Sigmoid colon (tissue), 6 donors: ENCODE measurements at regions not wholly inside any gene's neighbourhood (a gene's known extent, or its start where the extent isn't known, plus 50 kb on each side); places are given as distances from the start of the nearest gene placed in this dataset.

ENCODE experiments used
- DNase-seq: peaks from one replicate; pipeline ENCODE4 v3.0.0-alpha.2; 2019
- H3K27ac ChIP-seq, 4 donors: fragments of 200-600 bp; sonication (generic); one replicate each; pipeline ENCODE4 v1.5.1; 2016 to 2019; ENCODE audit warnings: mild to moderate bottlenecking in 1 of 4
- H3K27me3 ChIP-seq, 3 donors: fragments of 200-600 bp; sonication (generic); one replicate each; pipeline ENCODE4 v1.5.1; 2019; ENCODE audit warnings: mild to moderate bottlenecking in 1 of 3
- H3K36me3 ChIP-seq, 4 donors: fragments of 200-600 bp; sonication (generic); one replicate each; pipeline ENCODE4 v1.5.1; 2016 to 2019
- H3K4me1 ChIP-seq, 4 donors: fragments of 200-600 bp; sonication (generic); one replicate each; pipeline ENCODE4 v1.5.1; 2017 to 2019
- H3K4me3 ChIP-seq, 4 donors: fragments of 200-600 bp; sonication (generic); one replicate each; pipeline ENCODE4 v1.5.1; 2017 to 2019; ENCODE audit warnings: mild to moderate bottlenecking in 2 of 4, moderate library complexity in 1 of 4
- H3K9me3 ChIP-seq, 4 donors: fragments of 200-600 bp in 3 of 4; sonication (generic) in 3 of 4; one replicate each; pipeline versions ENCODE4 v1.5.1 to v1.6.1; 2013 to 2019
- EP300 ChIP-seq, 4 donors: sonication (generic); formaldehyde crosslinking; IDR thresholded peaks; one replicate each; pipeline ENCODE4 v1.6.1; 2017; ENCODE audit warnings: antibody characterized with exemption in 4 of 4
- POLR2A ChIP-seq, 2 donors: fragments of 450-650 bp; IDR thresholded peaks; one replicate each; pipeline ENCODE4 v1.6.1; 2016; ENCODE audit warnings: antibody characterized with exemption in 2 of 2, mild to moderate bottlenecking in 2 of 2, moderate library complexity in 2 of 2
- POLR2AphosphoS5 ChIP-seq, 4 donors: sonication (generic); formaldehyde crosslinking; IDR thresholded peaks; one replicate each; pipeline ENCODE4 v1.6.1; 2017; ENCODE audit warnings: antibody characterized with exemption in 4 of 4
- WGBS, 2 donors: extraction: QIAGEN DNeasy Blood & Tissue Kit; methylation state at CpG; one replicate each; pipeline ENCODE4 v1.1.7; 2013; 5-methylcytosine and 5-hydroxymethylcytosine counted together
- intact Hi-C: fragments of 100-400 bp; cut with DNase I; formaldehyde crosslinking; loops from one replicate; pipeline ENCODE4 v1.15.1; 2023
- TF ChIP-seq, protein P1 (sequence below), 4 experiments: fragments of 450-650 bp in 3 of 4; fragments of 200-600 bp in 1 of 4; IDR thresholded peaks; one replicate each; pipeline ENCODE4 v1.5.1; 2016 to 2019; ENCODE audit warnings: antibody characterized with exemption in 4 of 4, mild to moderate bottlenecking in 3 of 4, moderate library complexity in 2 of 4
- donor health status: healthy with polysubstance abuse.
- donor health status: healthy.

DNA sequence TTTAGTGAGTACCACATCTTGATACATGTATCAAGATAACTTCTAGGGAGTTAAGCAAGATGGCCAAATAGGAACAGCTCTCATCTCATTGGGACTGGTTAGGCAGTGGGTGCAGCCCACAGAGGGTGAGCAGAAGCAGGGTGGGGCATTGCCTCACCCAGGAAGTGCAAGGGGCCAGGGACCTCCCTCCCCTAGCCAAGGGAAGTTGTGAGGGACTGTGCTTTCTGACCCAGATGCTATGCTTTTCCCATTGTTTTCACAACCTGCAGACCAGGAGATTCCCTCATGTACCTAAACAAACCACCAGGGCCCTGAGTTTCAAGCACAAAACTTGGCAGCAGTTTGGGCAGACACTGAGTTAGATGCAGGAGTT is 665.0 kb upstream of the CBLB start:
- Histone ChIP-seq H3K9me3 (no peaks in the 10 kb centered on the region), H3K27me3 (no peaks in the 10 kb centered on the region), H3K36me3 (no peaks in the 10 kb centered on the region), H3K4me1 (no peaks in the 10 kb centered on the region), H3K4me3 (no peak overlapping the region), H3K27ac (peak overlapping the region in 1 of 4 donors; percentile 37)
- intact Hi-C loops = no loop called here
- TF ChIP-seq, protein P1, sequence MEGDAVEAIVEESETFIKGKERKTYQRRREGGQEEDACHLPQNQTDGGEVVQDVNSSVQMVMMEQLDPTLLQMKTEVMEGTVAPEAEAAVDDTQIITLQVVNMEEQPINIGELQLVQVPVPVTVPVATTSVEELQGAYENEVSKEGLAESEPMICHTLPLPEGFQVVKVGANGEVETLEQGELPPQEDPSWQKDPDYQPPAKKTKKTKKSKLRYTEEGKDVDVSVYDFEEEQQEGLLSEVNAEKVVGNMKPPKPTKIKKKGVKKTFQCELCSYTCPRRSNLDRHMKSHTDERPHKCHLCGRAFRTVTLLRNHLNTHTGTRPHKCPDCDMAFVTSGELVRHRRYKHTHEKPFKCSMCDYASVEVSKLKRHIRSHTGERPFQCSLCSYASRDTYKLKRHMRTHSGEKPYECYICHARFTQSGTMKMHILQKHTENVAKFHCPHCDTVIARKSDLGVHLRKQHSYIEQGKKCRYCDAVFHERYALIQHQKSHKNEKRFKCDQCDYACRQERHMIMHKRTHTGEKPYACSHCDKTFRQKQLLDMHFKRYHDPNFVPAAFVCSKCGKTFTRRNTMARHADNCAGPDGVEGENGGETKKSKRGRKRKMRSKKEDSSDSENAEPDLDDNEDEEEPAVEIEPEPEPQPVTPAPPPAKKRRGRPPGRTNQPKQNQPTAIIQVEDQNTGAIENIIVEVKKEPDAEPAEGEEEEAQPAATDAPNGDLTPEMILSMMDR (IDR thresholded peaks at IDR 0.05) = no peak
- TF ChIP-seq POLR2AphosphoS5 (IDR thresholded peaks at IDR 0.05) (no peak), POLR2A (IDR thresholded peaks at IDR 0.05) (no peak), EP300 (IDR thresholded peaks at IDR 0.05) (no peak)
- no peak for DNase-seq

DNA sequence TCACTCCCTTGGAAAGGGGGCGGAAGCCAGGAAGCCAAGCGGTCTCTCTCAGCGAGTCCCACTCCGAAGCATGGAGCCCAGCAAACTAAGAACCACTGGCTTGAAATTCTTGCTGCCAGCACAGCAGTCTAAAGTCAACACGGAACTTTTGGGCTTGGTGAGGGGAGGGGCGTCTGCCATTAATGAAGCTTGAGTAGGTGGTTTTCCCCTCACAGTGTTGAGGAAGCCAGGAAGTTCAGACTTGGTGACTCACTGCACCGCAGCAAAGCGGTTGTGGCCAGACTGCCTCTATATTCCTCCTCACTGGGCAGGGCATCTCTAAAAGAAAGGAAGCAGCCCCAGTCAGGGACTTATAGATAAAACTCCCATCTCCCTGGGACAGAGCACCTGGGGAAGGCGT is 665.4 kb upstream of the CBLB start:
- H3K27me3 ChIP-seq = no peaks in the 10 kb centered on the region
- 84% methylated on average over 9 of the region's 9 CpGs for WGBS, 2 donors
- no peaks in the 10 kb centered on the region for H3K4me1 ChIP-seq
- intact Hi-C loops = no loop called here
- DNase-seq = no peak
- no peak overlapping the region for H3K27ac ChIP-seq
- TF ChIP-seq EP300 (IDR thresholded peaks at IDR 0.05) (no peak), POLR2A (IDR thresholded peaks at IDR 0.05) (no peak), POLR2AphosphoS5 (IDR thresholded peaks at IDR 0.05) (no peak)
- TF ChIP-seq, protein P1 (IDR thresholded peaks at IDR 0.05) = no peak
- no peak overlapping the region for H3K4me3 ChIP-seq
- no peaks in the 10 kb centered on the region for H3K9me3 ChIP-seq
- H3K36me3 ChIP-seq = no peaks in the 10 kb centered on the region

DNA sequence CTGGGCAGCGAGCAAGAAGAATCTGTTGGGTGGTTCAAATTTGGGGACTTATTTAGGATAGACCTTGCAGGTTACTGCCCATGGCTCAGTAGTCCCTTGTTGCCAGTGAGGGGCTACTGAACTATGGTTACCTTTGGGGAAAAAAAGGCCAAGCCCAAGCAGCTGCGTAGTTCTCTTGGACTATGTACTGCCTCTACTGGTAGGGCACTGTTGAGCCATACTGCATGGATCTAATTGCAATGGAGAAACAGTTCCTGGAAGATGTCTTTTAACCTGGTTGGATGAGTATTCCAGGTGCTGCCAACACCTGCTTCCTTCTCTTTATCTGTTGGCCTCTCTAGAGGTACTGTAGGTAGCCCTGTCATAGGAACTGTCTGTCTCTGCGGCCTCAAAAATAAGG is 671.9 kb upstream of the CBLB start:
- TF ChIP-seq POLR2AphosphoS5 (IDR thresholded peaks at IDR 0.05) (no peak), POLR2A (IDR thresholded peaks at IDR 0.05) (no peak), EP300 (IDR thresholded peaks at IDR 0.05) (no peak)
- no peaks in the 10 kb centered on the region for H3K36me3 ChIP-seq
- H3K4me1 ChIP-seq = no peaks in the 10 kb centered on the region
- H3K27ac ChIP-seq = no peak overlapping the region
- WGBS, 2 donors = 92 to 96% methylated on average over 3 of the region's 3 CpGs
- DNase-seq = no peak
- no peaks in the 10 kb centered on the region for H3K9me3 ChIP-seq
- H3K4me3 ChIP-seq = no peak overlapping the region
- H3K27me3 ChIP-seq = no peaks in the 10 kb centered on the region
- intact Hi-C loops = no loop called here

DNA sequence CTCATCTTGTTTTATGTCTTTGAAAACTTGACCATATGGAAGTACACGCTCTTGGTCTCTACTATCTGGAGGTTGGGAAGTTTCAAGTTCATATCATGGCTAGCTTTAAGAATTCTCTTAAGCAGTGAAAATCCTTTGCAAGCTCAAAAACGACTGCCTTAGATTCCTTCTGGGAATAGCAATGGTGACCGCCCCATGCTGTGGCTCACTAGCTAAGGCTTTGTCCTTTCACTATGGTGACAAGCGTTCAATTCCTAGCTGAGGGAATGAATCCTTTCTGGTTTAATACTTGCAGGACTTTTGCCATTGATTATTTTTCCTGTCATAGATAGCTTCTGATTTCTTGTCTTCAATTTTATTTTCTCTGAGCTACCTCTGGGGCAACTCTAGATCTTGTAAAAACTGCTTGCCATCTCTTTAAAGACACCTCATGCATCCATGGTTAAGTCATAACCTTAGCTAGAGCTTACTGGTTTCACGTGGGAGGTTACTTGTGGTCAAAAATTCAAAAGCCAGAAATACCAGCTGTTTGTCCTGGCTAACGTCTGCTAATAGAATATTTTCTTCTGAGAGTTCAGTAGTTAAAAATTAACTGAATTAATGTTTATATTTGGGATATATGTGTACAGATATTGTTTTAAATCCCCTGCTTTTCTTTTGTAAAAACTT is 673.4 kb upstream of the CBLB start:
- peaks cover 0 to 1% (median 0%) of the 10 kb centered on the region in 4 donors for H3K9me3 ChIP-seq
- DNase-seq = no peak
- no peak overlapping the region for H3K27ac ChIP-seq
- intact Hi-C loops = no loop called here
- no peaks in the 10 kb centered on the region for H3K27me3 ChIP-seq
- TF ChIP-seq POLR2AphosphoS5 (IDR thresholded peaks at IDR 0.05) (no peak), EP300 (IDR thresholded peaks at IDR 0.05) (no peak), POLR2A (IDR thresholded peaks at IDR 0.05) (no peak)
- TF ChIP-seq, protein P1 (IDR thresholded peaks at IDR 0.05) = no peak
- no peak overlapping the region for H3K4me3 ChIP-seq
- H3K4me1 ChIP-seq = no peaks in the 10 kb centered on the region
- 61 to 74% methylated on average over 6 of the region's 6 CpGs for WGBS, 2 donors
- H3K36me3 ChIP-seq = no peaks in the 10 kb centered on the region

DNA sequence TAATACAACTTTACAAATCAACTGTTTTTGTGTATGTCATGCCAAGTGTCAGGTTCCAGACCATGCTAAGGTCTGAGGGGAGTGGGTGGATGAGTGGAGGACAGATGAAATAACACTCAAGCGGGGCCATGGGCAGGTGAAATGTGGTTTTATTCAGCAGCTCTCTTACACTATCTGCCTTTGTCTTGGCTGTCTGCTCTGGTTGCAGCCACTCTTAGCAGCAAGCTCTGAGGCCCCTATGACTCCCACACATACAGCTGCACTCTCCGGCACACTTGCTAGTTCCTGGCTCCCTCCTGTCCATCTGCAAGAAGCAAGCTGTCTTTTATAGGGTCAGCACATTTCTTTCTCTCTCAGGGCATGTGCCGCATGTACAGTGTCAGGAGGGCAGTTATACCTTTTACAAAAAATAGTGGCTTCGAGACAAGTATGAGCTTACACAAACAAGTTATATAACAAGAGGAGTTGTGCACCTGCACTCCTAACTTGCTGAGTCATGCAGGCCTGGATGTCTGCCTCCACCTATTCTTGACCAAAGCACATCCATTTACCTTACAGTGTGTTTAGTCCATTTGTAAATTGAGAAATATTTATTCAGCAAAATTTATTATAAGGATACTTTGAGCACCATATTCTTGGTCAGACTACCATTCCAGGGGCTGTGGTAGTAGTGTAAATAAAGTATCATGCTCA is 683.7 kb upstream of the CBLB start:
- Histone ChIP-seq H3K9me3 (no peaks in the 10 kb centered on the region), H3K4me1 (no peaks in the 10 kb centered on the region), H3K4me3 (no peak overlapping the region), H3K36me3 (no peaks in the 10 kb centered on the region), H3K27me3 (no peaks in the 10 kb centered on the region), H3K27ac (no peak overlapping the region)
- WGBS, 2 donors = 95 to 96% methylated on average over 4 of the region's 4 CpGs
- TF ChIP-seq EP300 (IDR thresholded peaks at IDR 0.05) (no peak), POLR2A (IDR thresholded peaks at IDR 0.05) (no peak), POLR2AphosphoS5 (IDR thresholded peaks at IDR 0.05) (no peak)
- TF ChIP-seq, protein P1 (IDR thresholded peaks at IDR 0.05) = no peak
- intact Hi-C loops = no loop called here
- DNase-seq = no peak
